GM18909 (cell line): ENCODE measurements at regions not wholly inside any gene's neighbourhood (a gene's known extent, or its start where the extent isn't known, plus 50 kb on each side); places are given as distances from the start of the nearest gene placed in this dataset.

ENCODE experiments used
- ATAC-seq: cut with Tn5 transposase; IDR thresholded peaks from one replicate; pipeline ENCODE4 v1.9.1; 2021; ENCODE audit warnings: mild to moderate bottlenecking; ENCODE audit not compliant: unreplicated experiment, poor library complexity

GRCh38 chr13:58032676-58033460 is 401.3 kb downstream of the PCDH17 start:
- ATAC-seq, result no peak

GRCh38 chr13:58043971-58044370 is 412.4 kb downstream of the PCDH17 start:
- no peak for ATAC-seq

- ATAC-seq, result no peak
Measured at GRCh38 chr13:58048670-58049069, 417.1 kb downstream of the PCDH17 start.

DNA sequence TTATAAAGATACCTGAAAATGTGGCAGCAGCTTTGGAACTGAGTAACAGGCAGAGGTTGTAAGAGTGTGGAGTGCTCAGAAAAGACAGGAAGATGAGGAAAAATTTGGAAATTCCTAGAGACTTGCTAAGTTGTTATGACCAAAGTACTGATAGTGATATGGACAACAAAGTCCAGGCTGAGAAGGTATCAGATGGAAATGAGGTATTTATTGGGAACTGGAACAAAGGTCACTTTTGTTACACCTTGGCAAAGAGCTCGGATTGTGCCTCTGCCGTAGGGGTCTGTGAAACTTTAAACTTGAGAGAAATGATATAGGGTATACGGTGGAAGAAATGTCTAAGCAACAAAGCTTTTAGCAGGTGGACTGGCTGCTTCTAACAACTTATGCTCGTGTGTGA is 419.9 kb downstream of the PCDH17 start:
- ATAC-seq, result no peak

- no peak for ATAC-seq
Measured at GRCh38 chr13:58051807-58052375, 420.3 kb downstream of the PCDH17 start.

DNA sequence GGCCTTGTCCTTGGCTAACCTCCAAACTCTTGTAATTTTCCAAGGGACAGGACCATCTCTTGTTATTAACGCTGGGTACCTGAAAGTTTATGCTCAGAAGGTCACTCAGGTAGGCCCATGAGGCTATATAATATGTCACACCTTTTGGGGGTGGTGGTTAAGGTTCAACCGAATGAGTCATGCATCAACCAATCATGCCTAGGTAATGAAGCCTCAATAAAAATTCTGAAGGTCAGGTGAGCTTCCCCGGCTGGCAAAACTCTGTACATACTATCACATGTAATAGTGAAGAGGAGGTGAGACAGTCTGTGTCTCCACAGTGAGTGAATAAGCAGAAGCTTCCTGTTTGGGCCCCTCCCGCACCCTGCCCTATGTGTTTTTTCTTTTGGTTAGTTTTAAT is 424.9 kb downstream of the PCDH17 start:
- no peak for ATAC-seq

- no peak for ATAC-seq
Measured at GRCh38 chr13:58059624-58060023, 428.1 kb downstream of the PCDH17 start.

DNA sequence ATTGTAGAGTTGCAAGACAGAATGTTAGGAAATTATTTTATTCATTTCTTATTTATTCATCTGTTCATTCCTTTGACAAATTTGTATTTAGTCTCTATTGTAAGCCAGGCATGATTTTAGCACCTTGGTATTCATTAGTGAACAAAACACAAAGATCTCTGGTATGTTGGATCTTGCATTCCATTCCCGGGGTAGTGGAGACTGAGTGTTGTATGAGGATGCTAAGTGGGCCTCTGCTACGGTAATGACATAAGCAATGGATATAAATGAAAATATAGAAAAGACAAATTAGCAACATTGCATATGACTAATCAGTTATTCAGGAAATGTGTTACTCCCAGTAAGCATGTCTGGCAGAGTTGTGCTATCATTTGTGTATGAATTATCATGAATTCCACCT is 449.3 kb downstream of the PCDH17 start:
- ATAC-seq, result no peak

DNA sequence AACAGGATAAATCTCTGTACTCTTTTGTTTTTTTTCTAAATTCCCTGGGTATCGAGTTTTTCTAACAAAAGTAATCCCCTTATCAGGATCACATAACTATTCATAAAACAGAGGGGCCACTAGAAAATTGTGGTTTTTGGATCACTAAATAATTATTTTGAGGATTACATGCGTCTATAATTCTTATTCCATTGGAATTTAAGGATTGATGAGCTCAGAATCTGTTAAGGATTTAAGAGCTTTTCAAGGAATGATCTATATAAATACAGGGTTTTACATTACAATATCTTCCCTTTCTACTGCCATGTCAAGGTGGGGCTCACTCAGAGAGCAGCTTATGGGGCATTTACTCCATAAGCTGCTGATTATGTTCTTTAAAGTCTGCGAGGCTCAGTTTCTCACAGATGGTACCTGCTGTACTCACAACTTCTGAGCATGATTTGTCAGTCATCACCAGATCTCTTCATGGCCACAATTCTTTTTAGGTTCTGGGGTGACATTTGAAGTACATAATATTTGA is 449.8 kb downstream of the PCDH17 start:
- no peak for ATAC-seq

GRCh38 chr13:58083064-58083463 is 451.5 kb downstream of the PCDH17 start:
- no peak for ATAC-seq

DNA sequence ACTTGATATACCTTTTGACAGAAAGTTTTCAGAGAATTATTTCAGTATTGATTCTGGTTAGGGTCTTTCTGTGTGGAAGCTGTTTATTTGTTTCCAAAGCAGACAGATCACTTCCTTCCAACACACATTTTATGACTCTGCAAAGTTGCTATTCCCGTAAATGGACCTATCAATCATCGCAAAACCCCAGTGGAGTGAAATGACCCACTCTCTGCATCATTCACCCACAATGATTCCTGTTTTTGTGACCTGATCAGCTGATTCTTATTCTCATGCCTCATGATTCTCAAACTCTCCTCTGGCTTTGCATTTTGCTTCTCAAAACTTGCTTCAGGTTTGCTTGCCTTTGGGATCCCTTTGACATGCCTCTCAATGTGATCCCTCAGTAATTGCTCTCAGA is 453.7 kb downstream of the PCDH17 start:
- ATAC-seq, result no peak

DNA sequence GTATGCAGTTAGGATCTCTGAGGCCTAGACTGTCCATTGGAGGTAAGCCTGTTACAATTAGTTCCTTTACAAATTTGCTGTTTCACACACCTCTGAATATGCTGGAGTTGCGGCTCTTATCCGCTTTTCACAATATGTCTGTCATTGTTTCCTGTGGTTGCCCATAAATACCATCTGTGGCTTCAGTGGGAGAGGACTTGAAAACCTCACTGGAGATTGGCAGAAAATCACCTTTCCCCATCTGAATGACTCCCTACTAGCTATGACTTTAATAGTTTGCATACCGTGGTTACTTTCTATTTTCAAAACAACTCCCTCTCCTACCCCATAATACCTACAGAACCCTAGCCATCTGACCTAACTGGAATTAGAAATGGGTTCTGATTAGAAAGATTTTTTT is 454.3 kb downstream of the PCDH17 start:
- ATAC-seq, result no peak

DNA sequence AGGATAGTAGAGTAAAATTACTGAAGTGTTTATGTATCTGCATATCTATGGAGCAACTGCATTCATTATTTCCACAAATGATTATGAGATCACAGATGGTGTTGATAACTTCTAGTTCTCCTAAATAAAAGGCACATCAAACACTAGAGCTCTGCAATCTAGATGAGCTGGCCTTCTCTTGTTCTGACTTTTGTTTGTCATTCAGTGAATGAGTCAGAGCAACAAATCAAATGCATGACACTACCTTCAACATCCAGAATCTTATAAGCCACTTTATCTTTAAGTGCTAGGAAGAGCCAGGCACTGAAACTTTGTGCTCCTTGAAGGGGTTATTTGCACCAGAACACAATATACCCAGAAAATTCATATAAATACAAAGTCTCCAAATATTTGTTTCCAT is 456.0 kb downstream of the PCDH17 start:
- ATAC-seq, result no peak

- ATAC-seq, result no peak
Measured at GRCh38 chr13:58093394-58093793, 461.9 kb downstream of the PCDH17 start.

DNA sequence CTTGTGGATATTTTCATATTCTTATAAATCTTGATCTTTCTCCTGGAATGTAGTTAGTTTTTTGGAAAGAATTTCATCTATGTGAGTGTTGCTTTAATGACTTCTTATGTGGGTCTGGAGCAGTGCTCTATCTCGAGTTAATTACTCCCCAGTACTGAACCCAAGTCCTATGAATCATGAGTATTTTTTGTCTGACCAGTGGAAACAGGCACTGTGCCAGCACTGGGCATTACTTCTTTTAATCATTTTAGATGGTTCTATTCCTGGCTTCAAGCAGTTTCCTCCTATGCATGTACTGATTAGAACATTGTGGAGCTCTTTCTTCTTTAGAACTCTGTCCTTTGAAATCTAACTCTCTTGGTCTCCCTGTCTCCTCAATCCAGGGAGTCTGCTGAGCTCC is 466.3 kb downstream of the PCDH17 start:
- ATAC-seq, result no peak

- ATAC-seq, result no peak
Measured at GRCh38 chr13:58119351-58119750, 487.8 kb downstream of the PCDH17 start.

DNA sequence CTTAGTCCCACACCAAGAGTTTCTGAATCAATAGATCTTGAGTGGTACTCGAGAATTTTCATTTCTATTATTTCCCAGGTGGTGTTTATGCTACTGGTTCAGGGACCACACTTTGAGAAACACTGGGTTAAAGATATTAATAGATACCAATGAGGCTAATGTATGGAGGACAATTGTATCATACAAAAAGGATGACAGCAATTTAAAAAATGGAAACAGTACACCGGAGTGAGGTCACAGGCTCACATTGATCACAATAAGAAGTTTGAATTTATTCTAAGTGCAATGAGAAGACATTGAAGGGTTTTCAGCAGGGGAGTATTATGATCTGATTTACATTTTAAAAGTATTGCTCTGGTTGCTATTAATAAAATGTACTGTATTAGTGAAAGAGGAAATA is 488.3 kb downstream of the PCDH17 start:
- no peak for ATAC-seq

- ATAC-seq, result no peak
Measured at GRCh38 chr13:58126496-58126895, 495.0 kb downstream of the PCDH17 start.

DNA sequence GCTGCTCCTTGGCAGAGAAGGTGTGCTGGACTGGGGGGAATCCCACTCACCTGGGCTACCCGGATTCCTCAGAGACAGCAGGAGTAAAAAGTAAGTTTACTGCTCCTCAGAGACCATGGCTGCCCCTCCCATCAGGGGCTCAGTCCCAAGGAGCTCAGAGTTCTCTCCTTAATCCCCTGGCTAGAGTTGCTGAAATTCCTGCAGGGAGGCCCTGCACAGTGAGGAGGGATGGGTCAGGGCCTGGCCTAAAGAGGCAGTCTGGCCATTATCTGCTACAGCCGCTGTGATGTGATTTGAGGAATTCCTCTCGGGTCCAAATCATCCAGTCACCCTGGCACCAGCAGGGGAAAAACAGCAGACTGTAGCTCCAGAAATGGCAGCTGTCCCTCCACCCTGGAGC is 502.5 kb downstream of the PCDH17 start:
- no peak for ATAC-seq

DNA sequence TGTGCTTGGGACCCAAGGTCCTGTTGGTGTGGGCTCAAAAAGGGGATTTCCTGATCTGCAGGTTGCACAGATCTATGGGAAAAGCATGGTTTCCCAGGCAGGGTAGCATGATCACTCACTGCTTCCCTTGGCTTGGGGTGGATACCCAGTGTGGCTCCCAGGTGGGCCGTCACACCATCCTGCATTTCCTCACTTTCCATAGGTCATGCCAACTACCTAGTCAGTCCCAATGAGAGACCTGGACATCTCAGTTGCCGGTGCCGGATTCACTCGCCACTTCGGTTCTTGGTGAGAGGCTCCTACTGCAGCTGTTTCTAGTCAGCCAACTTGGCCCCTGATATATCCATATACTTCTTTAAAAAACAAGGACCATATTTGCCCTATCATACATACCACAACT is 503.0 kb downstream of the PCDH17 start:
- no peak for ATAC-seq

DNA sequence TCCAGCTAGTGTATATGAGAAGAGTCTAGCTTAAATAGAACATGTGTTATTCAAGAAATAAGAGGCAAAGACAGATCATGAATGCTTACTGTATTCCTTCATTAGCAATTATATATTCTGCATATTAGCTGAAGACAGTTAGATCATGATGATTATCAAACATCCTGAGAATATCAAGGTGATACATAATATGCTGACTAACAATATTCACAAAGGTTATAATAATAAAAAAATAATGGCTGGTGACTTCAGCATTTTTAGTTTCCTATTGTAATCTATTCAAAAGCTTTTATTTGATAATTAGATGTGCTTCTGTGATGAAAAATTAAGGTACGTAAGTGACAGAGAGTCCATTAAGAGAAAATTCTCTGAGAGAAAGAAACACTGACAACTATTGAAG is 511.4 kb downstream of the PCDH17 start:
- no peak for ATAC-seq

DNA sequence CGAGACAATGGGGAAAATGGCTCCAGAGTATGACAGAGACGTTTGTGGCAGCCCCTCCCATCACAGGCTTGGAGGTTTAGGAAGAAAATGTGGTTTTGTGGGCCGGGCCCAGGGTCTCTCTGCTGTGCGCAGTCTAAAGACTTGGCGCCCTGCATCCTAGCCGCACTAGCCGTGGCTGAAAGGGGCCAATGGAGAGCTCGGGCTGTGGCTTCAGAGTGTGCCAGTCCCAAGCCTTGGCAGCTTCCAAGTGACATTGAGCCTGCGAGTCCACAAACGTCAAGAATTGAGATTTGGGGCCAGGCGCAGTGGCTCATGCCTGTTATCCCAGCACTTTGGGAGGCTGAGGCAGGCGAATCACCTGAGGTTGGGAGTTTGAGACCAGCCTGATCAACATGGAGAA is 513.1 kb downstream of the PCDH17 start:
- no peak for ATAC-seq
